Right lobe of liver (tissue), 4 donors: ENCODE measurements at regions not wholly inside any gene's neighbourhood (a gene's known extent, or its start where the extent isn't known, plus 50 kb on each side); places are given as distances from the start of the nearest gene placed in this dataset.

Experiments used
- POLR2A ChIP-seq: fragments of 450-650 bp; IDR thresholded peaks from one replicate; pipeline ENCODE4 v1.6.1; 2017; ENCODE audit warnings: antibody characterized with exemption, mild to moderate bottlenecking
- TF ChIP-seq, protein P1 (sequence below), 4 donors: fragments of 200-600 bp in 3 of 4; fragments of 450-650 bp in 1 of 4; IDR thresholded peaks; one replicate each; pipeline versions ENCODE4 v1.5.1 to v1.8.0; 2016 to 2022; ENCODE audit warnings: antibody characterized with exemption in 4 of 4, mild to moderate bottlenecking in 2 of 4
- donor health status: DM: no; HTN: no; CAD: no.
- donor health status: DM: no; HTN: no; CAD: no.
- donor health status: DM: no; HTN: yes; CAD: no.

GRCh38 chr12:131457331-131458047 is 253.4 kb upstream of the SFSWAP start:
- TF ChIP-seq, protein P1, sequence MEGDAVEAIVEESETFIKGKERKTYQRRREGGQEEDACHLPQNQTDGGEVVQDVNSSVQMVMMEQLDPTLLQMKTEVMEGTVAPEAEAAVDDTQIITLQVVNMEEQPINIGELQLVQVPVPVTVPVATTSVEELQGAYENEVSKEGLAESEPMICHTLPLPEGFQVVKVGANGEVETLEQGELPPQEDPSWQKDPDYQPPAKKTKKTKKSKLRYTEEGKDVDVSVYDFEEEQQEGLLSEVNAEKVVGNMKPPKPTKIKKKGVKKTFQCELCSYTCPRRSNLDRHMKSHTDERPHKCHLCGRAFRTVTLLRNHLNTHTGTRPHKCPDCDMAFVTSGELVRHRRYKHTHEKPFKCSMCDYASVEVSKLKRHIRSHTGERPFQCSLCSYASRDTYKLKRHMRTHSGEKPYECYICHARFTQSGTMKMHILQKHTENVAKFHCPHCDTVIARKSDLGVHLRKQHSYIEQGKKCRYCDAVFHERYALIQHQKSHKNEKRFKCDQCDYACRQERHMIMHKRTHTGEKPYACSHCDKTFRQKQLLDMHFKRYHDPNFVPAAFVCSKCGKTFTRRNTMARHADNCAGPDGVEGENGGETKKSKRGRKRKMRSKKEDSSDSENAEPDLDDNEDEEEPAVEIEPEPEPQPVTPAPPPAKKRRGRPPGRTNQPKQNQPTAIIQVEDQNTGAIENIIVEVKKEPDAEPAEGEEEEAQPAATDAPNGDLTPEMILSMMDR (IDR thresholded peaks at IDR 0.05): no peak
- no peak for TF ChIP-seq POLR2A
